ENCODE measurements at regions not wholly inside any gene's neighbourhood (a gene's known extent, or its start where the extent isn't known, plus 50 kb on each side); places are given as distances from the start of the nearest gene placed in this dataset.

- no peaks in the 10 kb centered on the region for H3K4me1 ChIP-seq
- no peak overlapping the region for H2AFZ ChIP-seq
- H3K9me3 ChIP-seq (ENCODE audit: control insufficient read depth, low read length), result no peaks in the 10 kb centered on the region
- H3K36me3 ChIP-seq (ENCODE audit: control insufficient read depth, insufficient read depth, low read length), result no peaks in the 10 kb centered on the region
- H3K27me3 ChIP-seq (ENCODE audit: control insufficient read depth, insufficient read depth, low read length), result no peaks in the 10 kb centered on the region
- no peaks in the 10 kb centered on the region for H3K79me2 ChIP-seq
- no peak for TF ChIP-seq CTCF (IDR thresholded peaks at IDR 0.05)
- H3K27ac ChIP-seq, result no peak overlapping the region
- no peak overlapping the region for H3K4me2 ChIP-seq (ENCODE audit: low read length)
- H3K9ac ChIP-seq, result no peak overlapping the region
- H3K4me3 ChIP-seq (ENCODE audit: low read depth, low read length), result no peak overlapping the region
These were observed 551.2 kb upstream of the ANKRD30A start for GRCh38 chr10:36574207-36574606.

- Histone ChIP-seq H3K4me3 (ENCODE audit: low read depth, low read length) (no peak overlapping the region), H3K9me3 (ENCODE audit: control insufficient read depth, low read length) (no peaks in the 10 kb centered on the region), H3K36me3 (ENCODE audit: control insufficient read depth, insufficient read depth, low read length) (no peaks in the 10 kb centered on the region), H3K79me2 (no peaks in the 10 kb centered on the region), H3K27me3 (ENCODE audit: control insufficient read depth, insufficient read depth, low read length) (no peaks in the 10 kb centered on the region), H3K27ac (no peak overlapping the region), H3K9ac (no peak overlapping the region), H2AFZ (no peak overlapping the region), H3K4me2 (ENCODE audit: low read length) (no peak overlapping the region), H3K4me1 (no peaks in the 10 kb centered on the region)
- no peak for TF ChIP-seq CTCF (IDR thresholded peaks at IDR 0.05)
These were observed 552.2 kb upstream of the ANKRD30A start for GRCh38 chr10:36573246-36573645.

- H3K4me3 ChIP-seq (ENCODE audit: low read depth, low read length), result no peak overlapping the region
- no peaks in the 10 kb centered on the region for H3K36me3 ChIP-seq (ENCODE audit: control insufficient read depth, insufficient read depth, low read length)
- H3K4me2 ChIP-seq (ENCODE audit: low read length), result no peak overlapping the region
- no peak overlapping the region for H2AFZ ChIP-seq
- TF ChIP-seq CTCF (IDR thresholded peaks at IDR 0.05), result no peak
- no peak overlapping the region for H3K27ac ChIP-seq
- H3K4me1 ChIP-seq, result no peaks in the 10 kb centered on the region
- H3K79me2 ChIP-seq, result no peaks in the 10 kb centered on the region
- H3K9me3 ChIP-seq (ENCODE audit: control insufficient read depth, low read length), result no peaks in the 10 kb centered on the region
- no peak overlapping the region for H3K9ac ChIP-seq
- H3K27me3 ChIP-seq (ENCODE audit: control insufficient read depth, insufficient read depth, low read length), result no peaks in the 10 kb centered on the region
These were observed 561.0 kb upstream of the ANKRD30A start for GRCh38 chr10:36564433-36564832.

- H3K4me1 ChIP-seq, result no peaks in the 10 kb centered on the region
- H3K79me2 ChIP-seq, result no peaks in the 10 kb centered on the region
- no peaks in the 10 kb centered on the region for H3K9me3 ChIP-seq (ENCODE audit: control insufficient read depth, low read length)
- no peak overlapping the region for H3K4me2 ChIP-seq (ENCODE audit: low read length)
- no peak overlapping the region for H2AFZ ChIP-seq
- no peaks in the 10 kb centered on the region for H3K27me3 ChIP-seq (ENCODE audit: control insufficient read depth, insufficient read depth, low read length)
- no peak overlapping the region for H3K27ac ChIP-seq
- no peaks in the 10 kb centered on the region for H3K36me3 ChIP-seq (ENCODE audit: control insufficient read depth, insufficient read depth, low read length)
- H3K4me3 ChIP-seq (ENCODE audit: low read depth, low read length), result no peak overlapping the region
- TF ChIP-seq CTCF (IDR thresholded peaks at IDR 0.05), result no peak
- no peak overlapping the region for H3K9ac ChIP-seq
These were observed 565.7 kb upstream of the ANKRD30A start for GRCh38 chr10:36559412-36560400.

DNA sequence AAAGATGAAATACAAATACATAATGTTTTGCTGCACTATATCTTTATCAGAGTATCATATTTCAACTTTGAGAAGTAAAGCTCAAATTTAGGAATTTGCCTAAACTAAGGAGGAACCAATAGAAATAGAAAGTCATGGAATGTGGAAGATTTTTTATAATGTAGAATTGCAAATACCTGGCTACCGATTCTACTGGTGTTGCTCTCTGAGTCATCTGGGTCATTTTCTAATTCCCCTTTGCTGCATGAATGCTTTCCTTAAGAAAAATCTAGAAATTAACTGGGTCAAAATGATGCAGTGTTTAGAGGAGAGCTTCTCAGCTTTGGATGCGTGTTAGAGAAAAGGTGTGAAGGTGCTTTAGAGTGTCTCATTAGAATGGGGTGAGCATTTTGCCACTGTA, 568.9 kb upstream of the ANKRD30A start:
- no peak for TF ChIP-seq CTCF (IDR thresholded peaks at IDR 0.05)
- no peaks in the 10 kb centered on the region for H3K4me1 ChIP-seq
- H3K9ac ChIP-seq, result no peak overlapping the region
- H3K4me2 ChIP-seq (ENCODE audit: low read length), result no peak overlapping the region
- H2AFZ ChIP-seq, result no peak overlapping the region
- H3K79me2 ChIP-seq, result no peaks in the 10 kb centered on the region
- no peaks in the 10 kb centered on the region for H3K36me3 ChIP-seq (ENCODE audit: control insufficient read depth, insufficient read depth, low read length)
- no peak overlapping the region for H3K27ac ChIP-seq
- no peak overlapping the region for H3K4me3 ChIP-seq (ENCODE audit: low read depth, low read length)
- no peaks in the 10 kb centered on the region for H3K9me3 ChIP-seq (ENCODE audit: control insufficient read depth, low read length)
- H3K27me3 ChIP-seq (ENCODE audit: control insufficient read depth, insufficient read depth, low read length), result no peaks in the 10 kb centered on the region

All from parathyroid adenoma (tissue), 2 donors.